WTC11 (cell line): ENCODE measurements at regions not wholly inside any gene's neighbourhood (a gene's known extent, or its start where the extent isn't known, plus 50 kb on each side); places are given as distances from the start of the nearest gene placed in this dataset.

Source experiments
- ATAC-seq: fragments of 200-7000 bp; cut with Tn5 transposase; 2 replicates; pipeline ENCODE4 v1.10.0; 2021; ENCODE audit warnings: mild to moderate bottlenecking, moderate library complexity
- CTCF ChIA-PET: fragments of 300-600 bp; sonication (Branson Sonifier 250); formaldehyde crosslinking; loops from one replicate; lab custom pipeline; 2021; ENCODE audit warnings: antibody characterized with exemption; lab: Charles Lee
- POLR2A ChIA-PET: fragments of 350-600 bp; sonication (Branson Sonifier 250); formaldehyde crosslinking; loops from one replicate; lab custom pipeline; 2021; ENCODE audit warnings: antibody characterized with exemption; lab: Charles Lee
- DNase-seq: peaks from one replicate; pipeline ENCODE4 v3.0.0; 2021; ENCODE audit warnings: low spot score
- H3K27ac Mint-ChIP-seq: 2 replicates; pipeline ENCODE4 v1.8.0; 2021; ENCODE audit warnings: mixed read lengths
- H3K27me3 Mint-ChIP-seq: 2 replicates; pipeline ENCODE4 v1.8.0; 2021; ENCODE audit warnings: low read depth, mild to moderate bottlenecking, moderate library complexity, mixed read lengths
- H3K36me3 Mint-ChIP-seq: 2 replicates; pipeline ENCODE4 v1.8.0; 2021; ENCODE audit warnings: mixed read lengths
- H3K4me1 Mint-ChIP-seq: 2 replicates; pipeline ENCODE4 v1.8.0; 2022; ENCODE audit warnings: mixed read lengths
- H3K4me3 Mint-ChIP-seq: 2 replicates; pipeline ENCODE4 v1.8.0; 2021; ENCODE audit warnings: mild to moderate bottlenecking, moderate library complexity, mixed read lengths
- H3K9me3 Mint-ChIP-seq: 2 replicates; pipeline ENCODE4 v1.8.0; 2021; ENCODE audit warnings: mixed read lengths
- E2F4 ChIP-seq: sonication (generic); formaldehyde crosslinking; IDR thresholded peaks from 2 replicates; pipeline ENCODE4 v1.8.1; 2022; ENCODE audit warnings: low read depth, mild to moderate bottlenecking, moderate library complexity, missing genetic modification reagents, borderline replicate concordance
- ELF4 ChIP-seq: sonication (generic); formaldehyde crosslinking; IDR thresholded peaks from 2 replicates; pipeline ENCODE4 v1.8.1; 2022; ENCODE audit warnings: low read depth, mild to moderate bottlenecking, moderate library complexity, missing genetic modification reagents
- ETV6 ChIP-seq: sonication (generic); formaldehyde crosslinking; IDR thresholded peaks from 2 replicates; pipeline ENCODE4 v1.8.1; 2022; ENCODE audit warnings: mild to moderate bottlenecking, missing genetic modification reagents
- FOXK1 ChIP-seq: sonication (generic); formaldehyde crosslinking; IDR thresholded peaks from 2 replicates; pipeline ENCODE4 v1.8.0; 2022; ENCODE audit warnings: mild to moderate bottlenecking, moderate library complexity, missing genetic modification reagents
- GTF2I ChIP-seq: fragments of 250-450 bp; sonication (Bioruptor Pico); conservative IDR thresholded peaks from 2 replicates; pipeline ENCODE4 v1.4.0; 2021; ENCODE audit warnings: mild to moderate bottlenecking
- MYBL2 ChIP-seq: sonication (generic); formaldehyde crosslinking; IDR thresholded peaks from 2 replicates; pipeline ENCODE4 v1.8.1; 2023; ENCODE audit warnings: mild to moderate bottlenecking, moderate library complexity, missing genetic modification reagents
- NFYB ChIP-seq: sonication (generic); formaldehyde crosslinking; conservative IDR thresholded peaks from 2 replicates; pipeline ENCODE4 v1.8.0; 2022; ENCODE audit warnings: low read depth, missing genetic modification reagents
- NR2C2 ChIP-seq: sonication (generic); formaldehyde crosslinking; IDR thresholded peaks from 2 replicates; pipeline ENCODE4 v1.8.0; 2022; ENCODE audit warnings: mild to moderate bottlenecking, missing genetic modification reagents
- PRRX2 ChIP-seq: fragments of 250-450 bp; sonication (Bioruptor Pico); IDR thresholded peaks from 2 replicates; pipeline ENCODE4 v1.8.0; 2021; ENCODE audit warnings: mild to moderate bottlenecking
- TCF7 ChIP-seq: sonication (generic); formaldehyde crosslinking; IDR thresholded peaks from 2 replicates; pipeline ENCODE4 v1.8.0; 2022; ENCODE audit warnings: mild to moderate bottlenecking, low read depth, missing genetic modification reagents, moderate library complexity
- TEAD4 ChIP-seq: sonication (generic); formaldehyde crosslinking; IDR thresholded peaks from 2 replicates; pipeline ENCODE4 v1.8.0; 2022; ENCODE audit warnings: mild to moderate bottlenecking, missing genetic modification reagents
- ZMAT4 ChIP-seq: fragments of 250-450 bp; sonication (Bioruptor Pico); IDR thresholded peaks from 2 replicates; pipeline ENCODE4 v1.9.0; 2021; ENCODE audit warnings: mild to moderate bottlenecking
- ZNF138 ChIP-seq: sonication (generic); formaldehyde crosslinking; conservative IDR thresholded peaks from 2 replicates; pipeline ENCODE4 v1.8.1; 2022; ENCODE audit warnings: mild to moderate bottlenecking, moderate library complexity, missing genetic modification reagents
- ZNF232 ChIP-seq: sonication (generic); formaldehyde crosslinking; IDR thresholded peaks from 2 replicates; pipeline ENCODE4 v1.8.0; 2022; ENCODE audit warnings: mild to moderate bottlenecking, missing genetic modification reagents
- ZNF317 ChIP-seq: sonication (generic); formaldehyde crosslinking; IDR thresholded peaks from 2 replicates; pipeline ENCODE4 v1.8.1; 2023; ENCODE audit warnings: low read depth, mild to moderate bottlenecking, moderate library complexity, missing genetic modification reagents, borderline replicate concordance
- ZNF396 ChIP-seq: fragments of 250-450 bp; sonication (Bioruptor Pico); IDR thresholded peaks from 2 replicates; pipeline ENCODE4 v1.8.0; 2021; ENCODE audit warnings: mild to moderate bottlenecking, moderate library complexity, borderline replicate concordance
- ZNF416 ChIP-seq: fragments of 250-450 bp; sonication (Bioruptor Pico); IDR thresholded peaks from 2 replicates; pipeline ENCODE4 v1.9.0; 2021; ENCODE audit warnings: mild to moderate bottlenecking, inconsistent platforms
- TF ChIP-seq, protein P1 (sequence below): sonication (generic); formaldehyde crosslinking; IDR thresholded peaks from 2 replicates; pipeline ENCODE4 v1.8.1; 2023; ENCODE audit warnings: mild to moderate bottlenecking, missing genetic modification reagents, moderate library complexity
- TF ChIP-seq, protein P2 (sequence below): sonication (generic); formaldehyde crosslinking; IDR thresholded peaks from 2 replicates; pipeline ENCODE4 v1.8.1; 2022; ENCODE audit warnings: mild to moderate bottlenecking, moderate library complexity, missing genetic modification reagents
- TF ChIP-seq, protein P3 (sequence below): sonication (generic); formaldehyde crosslinking; conservative IDR thresholded peaks from 2 replicates; pipeline ENCODE4 v1.8.1; 2022; ENCODE audit warnings: mild to moderate bottlenecking, missing genetic modification reagents
- TF ChIP-seq, protein P4 (sequence below): fragments of 200-600 bp; IDR thresholded peaks from 2 replicates; pipeline ENCODE4 v1.8.0; 2022; ENCODE audit warnings: antibody characterized with exemption

DNA sequence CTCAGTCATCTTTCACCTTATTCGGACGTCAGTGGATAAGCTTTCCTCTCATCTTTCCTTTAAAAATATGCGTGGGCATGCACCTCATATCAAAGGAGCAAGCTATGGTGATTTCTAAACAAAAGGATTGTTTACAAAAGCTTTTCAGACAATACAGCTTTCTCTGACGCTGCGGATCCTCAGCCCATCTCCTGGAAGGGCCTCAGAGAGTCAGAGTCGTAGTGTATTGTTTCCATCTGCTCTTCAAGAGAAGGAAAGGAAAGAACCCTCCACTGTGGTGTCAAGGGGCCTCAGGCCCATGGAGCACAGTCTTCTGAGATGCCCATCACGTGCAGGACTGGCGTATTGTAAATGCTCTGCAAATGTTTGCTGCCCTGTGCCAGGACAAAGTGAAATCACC lies 163.4 kb upstream of the MAP1B start:
- H3K27ac Mint-ChIP-seq = no peak overlapping the region
- no peak for DNase-seq
- H3K4me3 Mint-ChIP-seq = no peak overlapping the region
- no peak for TF ChIP-seq TEAD4 (CRISPR knock-in tag)
- no peak for TF ChIP-seq ZNF232 (CRISPR knock-in tag)
- TF ChIP-seq GTF2I (CRISPR knock-in tag) = no peak
- TF ChIP-seq ZNF317 (CRISPR knock-in tag) = no peak
- TF ChIP-seq, protein P1, sequence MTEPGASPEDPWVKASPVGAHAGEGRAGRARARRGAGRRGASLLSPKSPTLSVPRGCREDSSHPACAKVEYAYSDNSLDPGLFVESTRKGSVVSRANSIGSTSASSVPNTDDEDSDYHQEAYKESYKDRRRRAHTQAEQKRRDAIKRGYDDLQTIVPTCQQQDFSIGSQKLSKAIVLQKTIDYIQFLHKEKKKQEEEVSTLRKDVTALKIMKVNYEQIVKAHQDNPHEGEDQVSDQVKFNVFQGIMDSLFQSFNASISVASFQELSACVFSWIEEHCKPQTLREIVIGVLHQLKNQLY (CRISPR knock-in tag) = no peak
- no peak for TF ChIP-seq ZNF416
- no peak for TF ChIP-seq ZNF138 (CRISPR knock-in tag)
- TF ChIP-seq NFYB (CRISPR knock-in tag) = no peak
- no peak for TF ChIP-seq ZNF396 (CRISPR knock-in tag)
- TF ChIP-seq, protein P2, sequence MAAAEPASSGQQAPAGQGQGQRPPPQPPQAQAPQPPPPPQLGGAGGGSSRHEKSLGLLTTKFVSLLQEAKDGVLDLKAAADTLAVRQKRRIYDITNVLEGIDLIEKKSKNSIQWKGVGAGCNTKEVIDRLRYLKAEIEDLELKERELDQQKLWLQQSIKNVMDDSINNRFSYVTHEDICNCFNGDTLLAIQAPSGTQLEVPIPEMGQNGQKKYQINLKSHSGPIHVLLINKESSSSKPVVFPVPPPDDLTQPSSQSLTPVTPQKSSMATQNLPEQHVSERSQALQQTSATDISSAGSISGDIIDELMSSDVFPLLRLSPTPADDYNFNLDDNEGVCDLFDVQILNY (CRISPR knock-in tag) = no peak
- no peak for TF ChIP-seq ELF4 (CRISPR knock-in tag)
- TF ChIP-seq TCF7 (CRISPR knock-in tag) = no peak
- TF ChIP-seq, all 79 proteins: peak for 0
- CTCF ChIA-PET = no interaction called here
- Mint-ChIP-seq H3K27me3 (peaks cover 4% of the 10 kb centered on the region; the same call in 1 of the 2 replicates), H3K36me3 (peaks cover 22% of the 10 kb centered on the region), H3K4me1 (peaks cover 42% of the 10 kb centered on the region), H3K9me3 (peaks cover 33% of the 10 kb centered on the region)
- ATAC-seq = no peak
- POLR2A ChIA-PET = no interaction called here

- ChIA-PET POLR2A (no interaction called here), CTCF (no interaction called here)
- Mint-ChIP-seq H3K27me3 (peaks cover 10% of the 10 kb centered on the region; the same call in 1 of the 2 replicates), H3K27ac (no peak overlapping the region), H3K9me3 (peaks cover 45% of the 10 kb centered on the region), H3K36me3 (peaks cover 30% of the 10 kb centered on the region), H3K4me3 (no peak overlapping the region), H3K4me1 (peaks cover 29% of the 10 kb centered on the region)
- TF ChIP-seq ZMAT4 = no peak
- TF ChIP-seq, protein P3, sequence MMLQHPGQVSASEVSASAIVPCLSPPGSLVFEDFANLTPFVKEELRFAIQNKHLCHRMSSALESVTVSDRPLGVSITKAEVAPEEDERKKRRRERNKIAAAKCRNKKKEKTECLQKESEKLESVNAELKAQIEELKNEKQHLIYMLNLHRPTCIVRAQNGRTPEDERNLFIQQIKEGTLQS = no peak
- no peak for TF ChIP-seq NR2C2 (CRISPR knock-in tag)
- no peak for ATAC-seq
- DNase-seq = no peak
Observed at GRCh38 chr5:71945436-71945835, 161.8 kb upstream of the MAP1B start.

- H3K27me3 Mint-ChIP-seq = peaks cover 10% of the 10 kb centered on the region; the same call in 1 of the 2 replicates
- H3K27ac Mint-ChIP-seq = no peak overlapping the region
- CTCF ChIA-PET = no interaction called here
- H3K9me3 Mint-ChIP-seq = peaks cover 50% of the 10 kb centered on the region
- no peak overlapping the region for H3K4me3 Mint-ChIP-seq
- ATAC-seq (no peak), DNase-seq (no peak)
- peaks cover 30% of the 10 kb centered on the region for H3K36me3 Mint-ChIP-seq
- POLR2A ChIA-PET = no interaction called here
- peaks cover 29% of the 10 kb centered on the region for H3K4me1 Mint-ChIP-seq
- no peak for TF ChIP-seq MYBL2
- TF ChIP-seq NFYB (CRISPR knock-in tag) = no peak
- TF ChIP-seq, protein P4, sequence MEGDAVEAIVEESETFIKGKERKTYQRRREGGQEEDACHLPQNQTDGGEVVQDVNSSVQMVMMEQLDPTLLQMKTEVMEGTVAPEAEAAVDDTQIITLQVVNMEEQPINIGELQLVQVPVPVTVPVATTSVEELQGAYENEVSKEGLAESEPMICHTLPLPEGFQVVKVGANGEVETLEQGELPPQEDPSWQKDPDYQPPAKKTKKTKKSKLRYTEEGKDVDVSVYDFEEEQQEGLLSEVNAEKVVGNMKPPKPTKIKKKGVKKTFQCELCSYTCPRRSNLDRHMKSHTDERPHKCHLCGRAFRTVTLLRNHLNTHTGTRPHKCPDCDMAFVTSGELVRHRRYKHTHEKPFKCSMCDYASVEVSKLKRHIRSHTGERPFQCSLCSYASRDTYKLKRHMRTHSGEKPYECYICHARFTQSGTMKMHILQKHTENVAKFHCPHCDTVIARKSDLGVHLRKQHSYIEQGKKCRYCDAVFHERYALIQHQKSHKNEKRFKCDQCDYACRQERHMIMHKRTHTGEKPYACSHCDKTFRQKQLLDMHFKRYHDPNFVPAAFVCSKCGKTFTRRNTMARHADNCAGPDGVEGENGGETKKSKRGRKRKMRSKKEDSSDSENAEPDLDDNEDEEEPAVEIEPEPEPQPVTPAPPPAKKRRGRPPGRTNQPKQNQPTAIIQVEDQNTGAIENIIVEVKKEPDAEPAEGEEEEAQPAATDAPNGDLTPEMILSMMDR = no peak
- no peak for TF ChIP-seq FOXK1 (CRISPR knock-in tag)
- no peak for TF ChIP-seq ETV6 (CRISPR knock-in tag)
- TF ChIP-seq PRRX2 (CRISPR knock-in tag) = no peak
- TF ChIP-seq TEAD4 (CRISPR knock-in tag) = no peak
- no peak for TF ChIP-seq E2F4
Observed at GRCh38 chr5:71946343-71947030, 160.8 kb upstream of the MAP1B start.
